ENCODE measurements at regions not wholly inside any gene's neighbourhood (a gene's known extent, or its start where the extent isn't known, plus 50 kb on each side); places are given as distances from the start of the nearest gene placed in this dataset.

- no peak for TF ChIP-seq EZH2 (IDR thresholded peaks at IDR 0.05)
- TF ChIP-seq CTCF (IDR thresholded peaks at IDR 0.05) = no peak
- no peak for TF ChIP-seq EZH2phosphoT487 (IDR thresholded peaks at IDR 0.05)
These were observed 81.8 kb upstream of the CPNE4 start for GRCh38 chr3:132116601-132117000.
